ENCODE measurements at regions not wholly inside any gene's neighbourhood (a gene's known extent, or its start where the extent isn't known, plus 50 kb on each side); places are given as distances from the start of the nearest gene placed in this dataset.

GRCh38 chr4:35252071-35252470 lies 992.2 kb downstream of the ARAP2 start:
- TF ChIP-seq CTCF (IDR thresholded peaks at IDR 0.05) (no peak), POLR2A (IDR thresholded peaks at IDR 0.05) (no peak), POLR2AphosphoS5 (IDR thresholded peaks at IDR 0.05) (no peak)
